A204.1 (cell line): ENCODE measurements at regions not wholly inside any gene's neighbourhood (a gene's known extent, or its start where the extent isn't known, plus 50 kb on each side); places are given as distances from the start of the nearest gene placed in this dataset.

Experiments
- FAIRE-seq: peaks from 2 replicates; lab custom pipeline; 2012; peaks lifted over from hg19 to GRCh38; lab: Jason Lieb, UNC

- FAIRE-seq: no peak
Measured at GRCh38 chr14:84024231-84024820, 1505.6 kb upstream of the FLRT2 start.

DNA sequence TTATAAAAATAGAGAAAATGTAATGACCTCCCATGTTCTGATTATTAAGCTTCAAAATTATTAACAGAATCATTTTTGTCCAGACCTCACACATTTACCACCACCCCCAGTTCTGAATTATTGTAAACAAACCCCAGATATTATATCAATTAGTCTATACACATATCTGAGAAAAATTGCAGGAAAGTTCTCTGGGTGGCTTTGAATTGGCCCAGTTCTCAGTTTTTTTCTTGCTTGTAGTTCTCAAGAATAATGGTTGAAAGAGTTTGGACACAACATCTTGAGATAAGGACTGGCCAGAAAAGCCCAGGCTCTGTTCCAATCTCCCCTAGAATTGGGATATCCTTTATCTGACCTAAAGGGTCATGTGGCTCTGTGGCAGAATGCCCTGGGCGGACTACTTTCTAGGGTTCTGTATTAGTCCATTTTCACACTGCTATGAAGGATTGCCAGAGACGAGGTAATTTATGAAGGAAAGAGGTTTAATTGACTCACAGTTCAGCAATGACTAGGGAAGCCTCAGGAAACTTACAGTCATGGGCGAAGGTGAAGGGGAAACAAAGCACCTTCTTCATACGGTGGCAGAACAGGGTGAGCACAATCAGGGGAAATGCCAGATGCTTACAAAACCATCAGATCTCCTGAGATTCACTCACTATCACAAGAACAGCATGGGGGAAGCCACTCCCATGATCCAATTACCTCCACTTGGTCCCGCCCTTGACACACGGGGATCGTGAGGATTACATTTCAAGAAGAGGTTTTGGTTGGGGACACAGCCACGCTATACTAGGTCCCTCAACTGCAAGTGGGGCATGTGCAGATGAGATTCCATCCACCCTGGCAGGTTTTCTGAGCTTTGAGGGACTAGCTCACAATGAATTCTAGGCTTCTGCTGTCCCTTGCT lies 1504.6 kb upstream of the FLRT2 start:
- FAIRE-seq: no peak

- no peak for FAIRE-seq
Measured at GRCh38 chr14:84027351-84027750, 1502.6 kb upstream of the FLRT2 start.

- FAIRE-seq: no peak
Measured at GRCh38 chr14:84028080-84028604, 1501.8 kb upstream of the FLRT2 start.

DNA sequence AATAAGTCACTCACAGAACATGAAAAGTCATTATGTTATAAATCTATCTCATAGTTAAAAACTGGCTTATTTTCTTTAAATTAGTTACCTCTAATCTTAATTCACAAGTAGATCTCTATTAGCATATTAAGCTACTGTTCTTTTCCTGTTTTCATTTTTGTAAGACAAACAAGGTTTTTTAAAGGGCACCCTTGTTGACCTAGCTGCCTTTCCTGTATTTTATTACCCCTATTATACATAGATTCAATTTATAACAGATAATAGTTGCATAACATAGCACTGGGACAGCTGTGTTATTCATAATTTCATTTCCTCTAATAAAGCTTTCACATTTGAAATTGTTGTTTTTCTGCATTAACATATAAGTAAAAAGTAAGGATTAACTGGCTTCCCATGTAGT lies 1500.7 kb upstream of the FLRT2 start:
- FAIRE-seq: no peak

- no peak for FAIRE-seq
Measured at GRCh38 chr14:84029720-84030119, 1500.2 kb upstream of the FLRT2 start.

DNA sequence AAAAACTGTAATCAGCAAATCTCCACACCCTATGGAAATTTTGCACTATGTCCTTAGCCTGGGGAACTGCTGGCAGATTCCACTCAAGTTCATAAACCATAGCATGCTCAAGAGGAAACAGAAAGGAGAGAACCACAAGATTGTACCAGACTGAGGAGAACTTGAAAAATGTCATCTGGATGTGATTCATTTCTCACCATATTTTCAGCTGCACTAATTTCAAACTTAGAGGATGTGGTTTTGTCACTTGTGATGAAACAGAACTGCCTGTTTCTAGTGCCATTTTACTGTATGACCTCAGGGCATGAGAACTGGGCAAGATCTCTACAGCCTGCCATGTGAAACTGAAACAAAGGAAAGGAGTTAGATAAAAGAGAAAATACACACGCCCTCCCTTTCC lies 1493.1 kb upstream of the FLRT2 start:
- FAIRE-seq: no peak

DNA sequence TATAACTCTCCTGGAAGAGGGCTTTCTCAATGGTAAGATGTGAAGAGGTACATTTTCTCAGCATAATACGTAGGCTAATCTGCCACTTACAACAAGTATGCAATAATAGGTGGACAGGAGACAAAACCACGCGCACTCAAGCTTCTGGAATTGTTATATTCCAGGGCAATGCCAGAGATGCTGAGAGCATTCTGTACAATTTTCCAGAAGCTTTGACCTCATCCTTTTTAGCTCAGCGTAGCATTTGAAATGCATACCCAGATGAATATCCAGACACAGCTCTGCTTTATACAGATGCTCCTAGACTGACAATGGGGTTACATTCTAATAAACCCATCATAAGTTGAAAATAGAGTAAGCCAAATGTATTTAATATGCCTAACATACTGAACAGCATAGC lies 1492.4 kb upstream of the FLRT2 start:
- FAIRE-seq: no peak

- FAIRE-seq: no peak
Measured at GRCh38 chr14:84040101-84040500, 1489.8 kb upstream of the FLRT2 start.

DNA sequence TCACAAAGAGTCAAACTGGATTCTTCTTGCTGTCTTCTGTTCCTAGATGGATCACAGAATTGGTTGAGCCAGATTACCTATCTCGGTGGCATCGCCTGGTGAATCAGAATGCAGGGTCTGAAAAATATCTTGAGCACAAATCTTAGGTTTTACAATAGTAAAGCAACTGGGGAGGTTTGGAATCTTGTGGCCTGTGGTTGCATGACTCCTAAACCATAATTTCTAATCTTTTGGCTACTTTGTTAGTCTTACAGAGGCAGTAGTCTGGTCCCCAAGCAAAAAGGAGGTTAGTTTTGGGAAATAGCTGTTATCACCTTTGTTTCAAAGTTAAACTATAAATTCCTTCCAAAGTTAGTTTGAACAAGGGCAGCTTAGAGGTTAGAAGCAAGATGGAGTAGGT lies 1488.5 kb upstream of the FLRT2 start:
- FAIRE-seq: no peak

GRCh38 chr14:84042992-84043391 lies 1487.0 kb upstream of the FLRT2 start:
- no peak for FAIRE-seq

DNA sequence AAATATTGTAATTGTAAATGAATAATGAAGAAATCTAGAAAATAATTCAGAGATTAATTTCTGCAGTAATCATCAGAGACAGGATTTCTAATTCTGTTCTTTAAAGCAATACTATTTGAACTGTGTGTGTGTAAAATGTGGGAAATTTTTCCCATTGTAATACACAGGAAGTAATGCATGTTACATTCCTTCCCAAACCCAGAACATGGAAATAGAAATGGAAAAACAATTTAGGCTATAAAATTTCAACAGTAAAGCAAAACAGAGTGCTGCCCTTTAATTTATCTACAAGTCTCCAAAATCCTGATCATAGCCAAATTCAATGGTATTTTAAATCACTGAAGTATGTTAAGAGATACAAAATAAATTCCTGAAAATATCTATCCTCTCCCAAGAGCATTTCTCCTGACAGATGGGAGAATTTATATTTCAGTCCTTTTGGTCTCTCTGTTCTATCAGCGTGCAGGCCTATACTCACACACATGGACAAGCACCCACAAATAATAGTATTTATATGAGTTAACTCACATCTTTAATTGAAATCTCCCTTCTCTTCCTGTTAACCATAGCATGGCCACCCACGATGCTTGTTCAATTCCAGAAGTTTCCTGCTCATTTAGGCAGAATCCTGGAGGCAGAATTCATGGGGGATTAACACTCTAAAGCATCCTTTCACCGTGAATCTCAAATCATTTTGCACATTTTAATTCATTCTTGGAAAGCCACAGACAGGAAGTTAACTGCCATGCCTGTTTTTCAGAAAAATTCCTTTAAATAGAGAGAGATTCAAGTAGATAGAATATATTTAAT lies 1465.4 kb upstream of the FLRT2 start:
- FAIRE-seq: no peak

DNA sequence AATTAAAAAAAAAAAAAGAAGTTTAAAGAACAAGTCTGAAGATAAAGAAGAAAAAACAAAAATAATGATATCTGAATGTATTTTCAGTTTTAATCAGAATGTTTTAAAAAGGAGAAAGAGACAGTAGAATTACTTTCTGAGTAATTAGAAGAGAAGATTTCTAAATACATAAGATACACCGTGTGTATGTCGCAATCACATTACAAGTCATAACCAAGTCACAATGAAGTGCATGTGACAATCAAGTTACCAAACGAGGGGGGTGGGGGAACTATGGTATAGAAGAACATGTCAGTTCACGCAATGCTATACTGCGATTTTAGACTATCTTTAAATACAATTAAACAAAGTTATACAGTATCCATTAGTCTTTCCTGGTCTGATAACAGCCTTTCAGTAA lies 1464.1 kb upstream of the FLRT2 start:
- FAIRE-seq: no peak

DNA sequence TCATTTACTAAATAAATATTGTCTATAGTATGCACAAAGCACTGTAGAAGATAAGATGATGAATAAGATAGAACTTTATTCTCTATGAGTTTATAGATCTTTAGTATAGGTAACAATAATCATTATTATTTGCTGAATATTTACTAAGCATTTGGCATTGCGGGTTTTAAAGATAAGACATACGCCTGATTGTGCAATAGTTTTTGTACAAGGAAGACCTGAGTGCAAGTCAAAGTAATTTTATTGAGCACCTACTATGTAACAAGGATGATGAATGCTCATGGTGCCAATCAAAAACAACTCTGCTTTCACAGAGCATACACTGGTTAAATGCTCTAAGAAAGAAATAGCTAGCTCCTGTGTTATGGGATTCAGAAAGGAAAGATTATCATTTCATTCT lies 1461.7 kb upstream of the FLRT2 start:
- FAIRE-seq: no peak

DNA sequence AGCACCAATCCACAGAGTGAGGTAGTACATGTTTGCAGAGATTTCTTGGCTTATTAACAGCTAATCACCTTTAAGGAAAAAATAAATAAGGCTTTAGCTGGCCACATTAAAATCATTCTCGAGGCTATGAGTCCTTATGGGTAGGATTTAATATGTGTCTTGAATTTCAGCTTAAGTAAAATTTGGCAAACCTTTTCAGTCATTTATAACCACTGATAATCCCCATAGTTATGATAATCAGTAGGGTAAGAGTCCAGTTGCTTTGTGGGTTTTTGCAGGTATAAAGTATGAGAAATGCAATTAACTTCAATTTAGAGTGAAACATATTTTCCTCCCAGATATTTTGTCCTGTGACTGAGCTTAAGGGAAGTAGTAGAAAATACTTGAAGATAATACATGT lies 1458.9 kb upstream of the FLRT2 start:
- no peak for FAIRE-seq

DNA sequence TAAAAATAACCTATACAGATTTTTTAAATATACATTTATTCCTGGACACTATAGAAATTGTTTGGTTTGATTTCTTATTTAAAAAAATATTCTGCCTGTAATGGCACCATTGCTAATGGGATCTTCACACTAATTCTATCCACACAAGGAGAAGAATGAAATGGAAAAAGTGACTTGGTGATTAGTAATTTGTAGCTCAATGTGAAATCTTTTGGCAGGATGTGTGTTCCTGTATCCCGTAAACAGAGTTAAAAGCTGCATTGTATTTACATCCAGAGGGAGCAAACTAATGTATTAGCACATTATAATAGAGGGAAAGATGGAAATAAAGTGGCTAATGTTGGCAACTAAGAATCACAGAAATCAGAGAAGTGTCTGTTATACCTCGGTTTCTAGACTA lies 1455.3 kb upstream of the FLRT2 start:
- no peak for FAIRE-seq

DNA sequence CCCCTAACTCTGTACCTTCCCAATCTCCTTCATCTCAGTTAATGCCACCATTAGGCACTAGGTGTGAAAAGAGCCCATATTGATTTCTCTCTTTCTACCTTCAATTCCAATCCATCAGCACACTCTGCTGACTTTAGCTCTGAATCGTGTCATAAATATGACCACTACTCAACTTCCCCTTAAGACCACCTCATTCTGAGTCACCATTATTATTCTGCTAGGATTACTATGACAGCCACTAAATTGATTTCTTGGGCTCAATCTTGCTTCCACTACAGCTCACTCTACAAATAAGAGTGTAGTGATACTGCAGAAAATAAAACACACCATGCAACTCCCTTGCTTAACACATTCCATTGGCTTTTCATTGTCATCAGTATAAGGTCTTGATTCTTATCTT lies 1449.0 kb upstream of the FLRT2 start:
- FAIRE-seq: no peak

DNA sequence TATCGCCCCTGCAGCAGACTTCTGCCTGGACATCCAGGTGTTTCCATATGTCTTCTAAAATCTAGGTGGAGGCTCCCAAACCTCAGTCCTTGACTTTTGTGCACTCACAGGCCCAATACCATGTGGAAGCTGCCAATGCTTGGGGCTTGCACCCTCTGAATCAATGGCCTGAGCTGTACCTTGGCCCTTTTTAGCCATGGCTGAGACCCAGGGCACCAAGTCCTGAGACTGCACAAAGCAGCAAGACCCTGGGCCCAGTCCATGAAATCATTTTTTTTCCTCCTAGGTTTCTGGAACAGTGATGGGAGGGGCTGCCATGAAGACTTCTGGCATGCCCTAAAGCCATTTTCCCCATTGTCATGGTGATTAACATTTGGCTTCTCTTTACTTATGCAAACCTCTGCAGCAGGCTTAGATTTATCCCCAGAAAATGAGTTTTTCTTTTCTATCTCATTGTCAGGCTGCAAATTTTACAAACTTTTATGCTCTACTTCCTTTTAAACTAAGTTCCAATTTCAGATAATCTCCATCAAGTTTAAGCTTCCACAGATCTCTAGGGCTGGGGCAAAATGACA lies 1445.8 kb upstream of the FLRT2 start:
- FAIRE-seq: no peak

DNA sequence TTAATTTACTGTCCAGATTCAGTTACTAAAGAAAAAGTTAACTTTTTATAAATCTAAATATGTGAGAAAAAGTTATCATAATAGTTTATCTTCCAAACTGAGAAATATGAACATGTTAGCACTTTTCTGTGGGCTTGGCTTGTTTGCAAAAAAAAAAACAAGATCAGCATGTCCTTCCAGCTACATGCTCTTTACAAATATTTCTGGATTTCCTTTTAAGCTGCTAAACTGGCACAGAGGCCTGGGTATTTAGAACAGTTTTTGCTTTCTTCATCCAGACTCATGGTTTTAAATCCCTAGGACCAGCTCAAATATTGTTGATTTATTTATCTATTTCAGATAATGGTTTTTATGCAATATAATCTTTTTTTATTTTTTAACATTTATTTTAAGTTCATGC lies 1444.5 kb upstream of the FLRT2 start:
- no peak for FAIRE-seq

DNA sequence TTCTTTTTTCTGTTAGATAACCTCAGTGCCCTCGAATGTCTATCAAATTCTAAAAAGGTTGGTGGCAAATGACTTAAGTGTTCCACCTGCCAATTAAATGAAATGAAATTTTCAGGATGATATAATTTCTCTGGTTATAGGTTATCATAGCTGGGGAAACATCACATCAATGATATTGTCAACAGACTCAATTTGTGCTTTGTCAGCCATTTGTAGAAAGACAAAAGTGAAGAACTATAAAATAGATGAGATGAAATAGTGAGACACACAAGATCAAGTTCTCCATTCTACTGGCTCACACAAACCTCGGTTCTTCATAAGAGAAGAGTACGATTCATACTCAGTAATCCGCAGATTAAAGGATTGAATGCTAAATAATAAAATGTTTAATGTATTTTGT lies 1443.2 kb upstream of the FLRT2 start:
- FAIRE-seq: no peak

DNA sequence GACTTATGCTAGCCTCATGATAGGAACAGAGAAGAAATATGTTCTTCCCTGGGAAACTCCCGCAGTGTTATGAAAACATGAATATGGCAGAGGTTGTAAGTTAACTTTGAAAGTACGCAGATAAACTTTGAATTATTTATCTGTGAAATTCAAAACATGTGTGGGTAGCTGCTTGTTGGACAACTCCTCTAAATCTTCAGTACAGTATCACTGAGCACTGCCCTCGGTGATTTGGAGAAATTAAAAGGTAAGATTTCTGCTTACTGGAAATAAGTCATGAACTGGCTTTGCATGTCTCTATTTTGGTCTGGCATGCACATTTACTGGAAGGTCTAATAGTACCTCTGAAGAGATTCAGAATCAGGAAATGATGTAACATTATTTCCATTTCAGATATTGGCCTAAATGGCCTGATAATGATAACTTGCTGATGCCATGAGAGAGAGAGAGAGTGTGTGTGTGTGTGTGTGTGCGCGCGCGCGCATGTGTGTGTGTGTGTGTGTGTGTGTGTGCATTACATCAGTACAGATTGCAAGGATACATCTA lies 1441.9 kb upstream of the FLRT2 start:
- FAIRE-seq: no peak

- no peak for FAIRE-seq
Measured at GRCh38 chr14:84090837-84091236, 1439.1 kb upstream of the FLRT2 start.
